Heart right ventricle (tissue), 16 donors: ENCODE measurements at regions not wholly inside any gene's neighbourhood (a gene's known extent, or its start where the extent isn't known, plus 50 kb on each side); places are given as distances from the start of the nearest gene placed in this dataset.

Experiments used
- ATAC-seq, 8 donors: fragments of 200-7000 bp; cut with Tn5 transposase; one replicate each; pipeline ENCODE4 v1.9.1; 2020; ENCODE audit warnings: mild to moderate bottlenecking in 8 of 8, moderate library complexity in 8 of 8, moderate number of reproducible peaks in 1 of 8
- DNase-seq, 2 donors: peaks; one replicate each; pipeline ENCODE4 v3.0.0-alpha.2; 2020
- H3K27ac ChIP-seq, 10 donors: fragments of 200-600 bp; sonication (generic) in 2 of 10; one replicate each; pipeline versions ENCODE4 v1.5.0 to v1.8.0; 2020 to 2022; ENCODE audit warnings: mild to moderate bottlenecking in 3 of 10
- H3K27me3 ChIP-seq, 7 donors: fragments of 200-600 bp; one replicate each; pipeline ENCODE4 v1.8.0; 2021 to 2022; ENCODE audit warnings: mild to moderate bottlenecking in 2 of 7
- H3K36me3 ChIP-seq, 9 donors: fragments of 200-600 bp; sonication (generic) in 1 of 9; one replicate each; pipeline versions ENCODE4 v1.5.0 to v1.8.0; 2020 to 2022; ENCODE audit warnings: mild to moderate bottlenecking in 2 of 9
- H3K4me1 ChIP-seq, 9 donors: fragments of 200-600 bp; sonication (generic) in 1 of 9; one replicate each; pipeline versions ENCODE4 v1.5.0 to v1.8.0; 2020 to 2022; ENCODE audit warnings: mild to moderate bottlenecking in 4 of 9
- H3K4me3 ChIP-seq, 10 donors: fragments of 200-600 bp; sonication (generic) in 2 of 10; one replicate each; pipeline versions ENCODE4 v1.5.0 to v1.8.0; 2020 to 2022; ENCODE audit warnings: mild to moderate bottlenecking in 7 of 10, moderate library complexity in 2 of 10
- H3K9me3 ChIP-seq, 11 donors: fragments of 200-600 bp in 10 of 11; sonication (generic) in 2 of 11; one replicate each; pipeline versions ENCODE4 v1.5.0 to v1.8.0; 2013 to 2022; ENCODE audit warnings: mild to moderate bottlenecking in 2 of 11, control low read depth in 1 of 11, moderate library complexity in 1 of 11
- WGBS, 2 donors: extraction: QIAGEN DNeasy Blood & Tissue Kit; methylation state at CpG; one replicate each; pipeline ENCODE4 v1.1.7; 2013; ENCODE audit warnings: inconsistent platforms in 1 of 2; 5-methylcytosine and 5-hydroxymethylcytosine counted together
- intact Hi-C, 10 donors: fragments of 100-400 bp; cut with DNase I; formaldehyde crosslinking; loops; one replicate each; pipeline versions ENCODE4 v1.11.1 to v1.14.2; 2022
- TF ChIP-seq, protein P1 (sequence below), 9 donors: fragments of 200-600 bp; sonication (generic) in 2 of 9; IDR thresholded peaks; one replicate each; pipeline versions ENCODE4 v1.5.0 to v1.8.0; 2021 to 2022; ENCODE audit warnings: antibody characterized with exemption in 9 of 9, mild to moderate bottlenecking in 5 of 9, moderate library complexity in 1 of 9
- donor health status: Arrhythmogenic right ventricular cardiomyopathy.
- donor health status: ischemic (EF 13 %, LVEDD 7.1; RV severe dilation, severe dysfunction).
- donor health status: healthy with polysubstance abuse.
- donor health status: DM: no; HTN: yes; CAD: no.
- donor health status: DM: no; HTN: no; CAD: no.
- donor health status: ischemic (EF 25% LVEDD 6.9; RV normal size, moderate dysfunction).
- donor health status: ischemic (EF 25% LVEDD 5.7; RV mildly dilated, moderate dysfunction).
- donor health status: healthy.
- donor health status: DM: yes; HTN: yes; CAD: no.
- donor health status: Ischemic cardiomyopathy.
- donor health status: ischemic (EF 35%, LVEDD 5.7; RV mildly dilated, moderate dysfunction).
- donor health status: nonischemic (EF 11% LVEDD 7.7; RV severe dilation, severe dysfunction).
- donor health status: DM: yes; HTN: yes; CAD: no.
- donor health status: PGD.
- donor health status: ischemic (EF 29% LVEDD 5.4; RV normal size, mild dysfunction).
- donor health status: nonischemic (EF 23%, LVEDD 6.1; RV moderate dilation, normal function).

DNA sequence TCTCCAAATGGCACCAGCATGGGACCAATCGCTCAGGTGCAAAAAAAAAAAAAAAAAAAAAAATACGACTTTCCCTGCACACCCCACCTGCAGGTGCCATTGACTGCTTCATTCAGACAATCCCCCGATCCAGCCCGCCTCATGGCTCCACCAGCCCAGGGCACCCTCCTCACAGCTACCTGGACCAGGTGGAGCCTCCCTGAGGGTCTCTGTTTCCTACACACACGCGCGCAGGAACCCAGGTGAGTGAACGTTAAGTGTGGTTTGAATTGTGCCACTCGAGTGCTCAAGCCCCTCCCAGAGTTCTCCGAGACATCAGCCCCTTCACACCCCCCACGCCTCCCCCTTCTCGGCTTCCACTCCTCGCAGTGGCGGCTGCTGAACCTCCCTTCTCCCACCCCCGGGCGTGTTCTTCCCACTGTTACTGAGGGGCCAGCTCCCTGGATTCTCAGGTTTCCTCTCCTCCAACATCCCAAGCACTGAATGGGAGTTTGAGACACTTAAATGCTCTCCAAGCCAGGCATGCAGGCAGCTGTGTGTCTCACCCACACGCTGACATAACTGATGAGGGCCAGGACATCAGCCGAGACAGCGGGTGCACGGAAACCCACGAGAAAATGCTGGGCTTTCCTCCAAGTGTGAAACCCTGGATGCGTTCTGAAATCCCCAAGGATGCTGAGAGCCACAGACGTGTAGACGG is 88.8 kb upstream of the SNTG2 start:
- WGBS, 2 donors: 44 to 45% methylated on average over 24 of the region's 24 CpGs
- peaks cover 0 to 34% (median 19%) of the 10 kb centered on the region in 7 donors for H3K27me3 ChIP-seq
- ATAC-seq: no peak
- no peak overlapping the region for H3K27ac ChIP-seq
- H3K36me3 ChIP-seq: no peaks in the 10 kb centered on the region
- TF ChIP-seq, protein P1, sequence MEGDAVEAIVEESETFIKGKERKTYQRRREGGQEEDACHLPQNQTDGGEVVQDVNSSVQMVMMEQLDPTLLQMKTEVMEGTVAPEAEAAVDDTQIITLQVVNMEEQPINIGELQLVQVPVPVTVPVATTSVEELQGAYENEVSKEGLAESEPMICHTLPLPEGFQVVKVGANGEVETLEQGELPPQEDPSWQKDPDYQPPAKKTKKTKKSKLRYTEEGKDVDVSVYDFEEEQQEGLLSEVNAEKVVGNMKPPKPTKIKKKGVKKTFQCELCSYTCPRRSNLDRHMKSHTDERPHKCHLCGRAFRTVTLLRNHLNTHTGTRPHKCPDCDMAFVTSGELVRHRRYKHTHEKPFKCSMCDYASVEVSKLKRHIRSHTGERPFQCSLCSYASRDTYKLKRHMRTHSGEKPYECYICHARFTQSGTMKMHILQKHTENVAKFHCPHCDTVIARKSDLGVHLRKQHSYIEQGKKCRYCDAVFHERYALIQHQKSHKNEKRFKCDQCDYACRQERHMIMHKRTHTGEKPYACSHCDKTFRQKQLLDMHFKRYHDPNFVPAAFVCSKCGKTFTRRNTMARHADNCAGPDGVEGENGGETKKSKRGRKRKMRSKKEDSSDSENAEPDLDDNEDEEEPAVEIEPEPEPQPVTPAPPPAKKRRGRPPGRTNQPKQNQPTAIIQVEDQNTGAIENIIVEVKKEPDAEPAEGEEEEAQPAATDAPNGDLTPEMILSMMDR (IDR thresholded peaks at IDR 0.05): no peak
- H3K4me1 ChIP-seq: no peaks in the 10 kb centered on the region
- no peaks in the 10 kb centered on the region for H3K9me3 ChIP-seq
- no peak for DNase-seq
- intact Hi-C loops: no loop called here
- no peak overlapping the region for H3K4me3 ChIP-seq

DNA sequence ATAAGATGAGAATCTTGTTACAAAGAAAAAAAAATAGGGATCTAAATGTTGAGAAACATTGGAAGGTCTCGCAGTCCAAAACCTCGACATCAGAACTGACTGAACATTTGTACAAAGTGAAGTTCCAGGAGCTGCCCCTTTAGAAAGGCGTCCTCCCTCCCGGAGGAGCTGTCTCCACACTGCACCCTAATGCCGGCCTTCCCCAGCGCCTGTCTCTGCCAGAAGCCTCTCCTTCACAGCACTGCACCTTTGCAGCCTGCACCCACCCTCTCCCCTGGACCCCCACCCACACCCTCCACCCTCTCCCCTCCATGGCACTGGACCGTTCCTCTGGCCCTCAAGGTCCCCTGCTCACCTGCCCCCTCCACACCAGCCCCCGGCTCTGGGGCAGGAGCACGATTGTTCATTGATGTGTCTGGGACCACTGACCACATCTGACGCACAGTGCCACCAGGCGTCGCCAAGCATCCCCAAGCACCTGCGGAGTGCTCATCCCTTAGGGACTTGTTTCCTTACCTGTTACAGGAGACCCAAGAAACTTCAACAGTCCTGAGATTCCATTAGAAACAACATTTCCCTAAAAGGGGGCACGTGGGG is 90.3 kb upstream of the SNTG2 start:
- Histone ChIP-seq H3K9me3 (no peaks in the 10 kb centered on the region), H3K4me3 (no peak overlapping the region), H3K36me3 (no peaks in the 10 kb centered on the region), H3K4me1 (peaks cover 0 to 2% (median 0%) of the 10 kb centered on the region in 9 donors), H3K27me3 (peaks cover 0 to 27% (median 19%) of the 10 kb centered on the region in 7 donors), H3K27ac (no peak overlapping the region)
- ATAC-seq (no peak), DNase-seq (no peak)
- 64 to 70% methylated on average over 14 of the region's 14 CpGs for WGBS, 2 donors
- intact Hi-C loops: no loop called here
- TF ChIP-seq, protein P1 (IDR thresholded peaks at IDR 0.05): no peak

GRCh38 chr2:858646-859045 is 92.0 kb upstream of the SNTG2 start:
- Histone ChIP-seq H3K4me3 (no peak overlapping the region), H3K9me3 (no peaks in the 10 kb centered on the region), H3K4me1 (peaks cover 0 to 7% (median 0%) of the 10 kb centered on the region in 9 donors), H3K27me3 (peaks cover 0 to 27% (median 15%) of the 10 kb centered on the region in 7 donors), H3K36me3 (no peaks in the 10 kb centered on the region), H3K27ac (no peak overlapping the region)
- TF ChIP-seq, protein P1 (IDR thresholded peaks at IDR 0.05): no peak
- ATAC-seq (no peak), DNase-seq (no peak)
- intact Hi-C loops: loop anchor here in 4 of 10 donors (5.0 to 10.0 kb wide), 2 partner anchors 686 to 689 kb away; no protein-coding TSS in a partner anchor
- 76 to 78% methylated on average over 7 of the region's 7 CpGs for WGBS, 2 donors

GRCh38 chr2:857937-858336 is 92.7 kb upstream of the SNTG2 start:
- intact Hi-C loops: loop anchor here in 4 of 10 donors (5.0 to 10.0 kb wide), 2 partner anchors 687 to 689 kb away; no protein-coding TSS in a partner anchor
- Histone ChIP-seq H3K9me3 (no peaks in the 10 kb centered on the region), H3K36me3 (no peaks in the 10 kb centered on the region), H3K4me1 (peaks cover 0 to 7% (median 0%) of the 10 kb centered on the region in 9 donors), H3K27ac (no peak overlapping the region), H3K27me3 (peaks cover 0 to 27% (median 16%) of the 10 kb centered on the region in 7 donors), H3K4me3 (no peak overlapping the region)
- ATAC-seq (no peak), DNase-seq (no peak)
- TF ChIP-seq, protein P1 (IDR thresholded peaks at IDR 0.05): no peak
- WGBS, 2 donors: 55 to 69% methylated on average over 6 of the region's 6 CpGs
